ENCODE measurements at regions not wholly inside any gene's neighbourhood (a gene's known extent, or its start where the extent isn't known, plus 50 kb on each side); places are given as distances from the start of the nearest gene placed in this dataset.

DNA sequence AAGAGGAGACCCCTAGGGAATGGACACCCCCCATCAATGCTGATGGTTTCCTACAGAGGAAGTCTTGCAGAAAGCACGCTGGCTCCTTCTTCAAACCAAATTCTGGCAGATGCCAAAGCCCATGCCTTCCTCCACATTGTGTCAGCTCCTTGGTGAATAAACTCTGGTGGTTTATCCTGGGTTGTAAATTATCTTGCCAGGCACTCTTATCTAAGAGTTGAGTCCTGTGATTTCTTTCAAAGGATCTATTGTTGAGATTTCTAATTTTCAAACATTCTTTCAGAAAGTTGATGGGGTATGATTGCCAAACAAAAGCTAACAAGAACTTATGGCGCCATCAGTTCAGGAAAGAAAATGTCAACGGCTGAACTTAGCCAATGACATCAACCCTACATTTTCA lies 160.4 kb downstream of the NSG2 start:
- Histone ChIP-seq H3K27me3 (ENCODE audit: insufficient read depth, poor library complexity, severe bottlenecking) (peaks cover 59% of the 10 kb centered on the region), H3K27ac (ENCODE audit: poor library complexity, severe bottlenecking) (no peak overlapping the region), H3K4me1 (ENCODE audit: insufficient read depth, poor library complexity, severe bottlenecking) (no peaks in the 10 kb centered on the region), H3K4me3 (ENCODE audit: severe bottlenecking) (no peak overlapping the region), H3K9me3 (ENCODE audit: severe bottlenecking) (no peaks in the 10 kb centered on the region), H3K36me3 (ENCODE audit: low read depth) (no peaks in the 10 kb centered on the region)
- ATAC-seq (ENCODE audit: low read depth) (no peak), DNase-seq (ENCODE audit: low spot score) (no peak)
- no peak for TF ChIP-seq CTCF (IDR thresholded peaks at IDR 0.05; ENCODE audit: poor library complexity, severe bottlenecking)

DNA sequence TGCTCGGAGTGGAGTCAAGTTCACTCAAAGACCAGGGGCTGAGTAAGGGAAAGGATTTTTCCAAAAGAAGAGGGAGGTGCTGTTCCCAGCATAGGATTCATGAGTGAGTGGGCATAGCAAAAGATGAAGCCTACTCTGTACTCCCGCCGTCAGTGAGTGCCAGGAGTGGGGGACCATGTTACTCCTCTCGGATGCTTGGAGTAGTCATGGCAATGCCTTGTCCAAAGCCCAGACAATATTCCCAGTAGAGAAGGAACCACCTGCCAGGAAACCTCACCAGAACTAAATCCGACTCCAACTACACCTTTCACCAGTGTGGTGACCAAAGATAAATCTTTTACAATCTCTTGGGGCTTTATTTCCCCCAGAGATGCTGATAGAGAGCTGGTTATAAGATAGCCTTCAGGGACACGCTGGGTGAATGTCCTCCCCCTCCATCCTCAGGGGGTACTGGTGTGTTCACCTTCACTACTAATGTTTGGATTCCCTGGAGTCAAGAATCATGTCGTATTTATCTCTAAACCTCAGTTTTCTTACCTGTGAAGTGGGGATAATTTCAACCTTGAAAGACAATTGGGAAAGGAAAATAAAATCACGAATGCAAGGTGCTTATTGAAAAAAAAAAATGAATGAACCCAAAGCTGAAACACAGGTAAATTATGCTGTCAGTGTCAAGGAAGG lies 165.2 kb downstream of the NSG2 start:
- Histone ChIP-seq H3K36me3 (ENCODE audit: low read depth) (no peaks in the 10 kb centered on the region), H3K27me3 (ENCODE audit: insufficient read depth, poor library complexity, severe bottlenecking) (peaks cover 87% of the 10 kb centered on the region), H3K4me1 (ENCODE audit: insufficient read depth, poor library complexity, severe bottlenecking) (no peaks in the 10 kb centered on the region), H3K4me3 (ENCODE audit: severe bottlenecking) (no peak overlapping the region), H3K9me3 (ENCODE audit: severe bottlenecking) (no peaks in the 10 kb centered on the region), H3K27ac (ENCODE audit: poor library complexity, severe bottlenecking) (no peak overlapping the region)
- ATAC-seq (ENCODE audit: low read depth) (no peak), DNase-seq (ENCODE audit: low spot score) (no peak)
- no peak for TF ChIP-seq CTCF (IDR thresholded peaks at IDR 0.05; ENCODE audit: poor library complexity, severe bottlenecking)

DNA sequence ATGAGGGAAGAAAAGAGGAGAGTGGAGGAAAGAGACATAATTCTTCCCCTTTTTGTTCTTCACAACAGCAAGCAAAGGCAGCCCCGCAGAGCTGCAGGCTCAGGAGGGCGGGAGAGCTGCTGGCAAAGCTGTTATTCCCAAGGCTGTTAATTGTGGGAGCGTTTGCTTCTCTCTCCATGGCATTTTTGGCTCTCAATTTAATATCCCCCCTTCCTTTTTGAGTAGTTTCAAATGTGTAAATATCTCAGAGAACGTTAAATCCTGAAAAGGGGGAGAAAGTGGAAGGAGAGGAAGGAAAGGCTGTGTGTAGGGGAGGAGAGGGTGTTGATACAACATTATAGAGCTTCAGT lies 165.7 kb downstream of the NSG2 start:
- no peak for TF ChIP-seq CTCF (IDR thresholded peaks at IDR 0.05; ENCODE audit: poor library complexity, severe bottlenecking)
- Histone ChIP-seq H3K36me3 (ENCODE audit: low read depth) (no peaks in the 10 kb centered on the region), H3K9me3 (ENCODE audit: severe bottlenecking) (no peaks in the 10 kb centered on the region), H3K4me3 (ENCODE audit: severe bottlenecking) (no peak overlapping the region), H3K27ac (ENCODE audit: poor library complexity, severe bottlenecking) (no peak overlapping the region), H3K27me3 (ENCODE audit: insufficient read depth, poor library complexity, severe bottlenecking) (peaks cover 88% of the 10 kb centered on the region), H3K4me1 (ENCODE audit: insufficient read depth, poor library complexity, severe bottlenecking) (no peaks in the 10 kb centered on the region)
- no peak for ATAC-seq (ENCODE audit: low read depth)
- DNase-seq (ENCODE audit: low spot score) = no peak

DNA sequence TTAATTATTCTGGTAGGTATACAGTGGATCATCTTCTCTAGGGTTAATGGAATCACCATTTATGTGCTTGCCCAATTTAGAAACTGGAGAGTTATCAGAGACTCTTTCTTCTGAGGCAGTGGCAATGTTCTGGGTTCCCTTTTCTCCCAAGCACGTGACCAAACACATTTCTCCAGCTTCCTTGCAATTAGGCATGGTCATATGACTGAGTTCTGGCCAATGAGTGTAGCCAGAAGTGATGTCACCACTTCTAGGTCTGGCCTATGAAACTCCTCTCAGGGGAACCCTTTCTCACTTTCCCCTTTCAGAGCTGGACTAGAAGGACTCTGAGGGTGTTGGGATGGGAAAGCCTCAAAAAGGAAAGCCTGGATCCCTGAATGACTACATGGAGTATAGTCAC lies 172.0 kb downstream of the NSG2 start:
- Histone ChIP-seq H3K36me3 (ENCODE audit: low read depth) (no peaks in the 10 kb centered on the region), H3K27ac (ENCODE audit: poor library complexity, severe bottlenecking) (no peak overlapping the region), H3K4me1 (ENCODE audit: insufficient read depth, poor library complexity, severe bottlenecking) (no peaks in the 10 kb centered on the region), H3K4me3 (ENCODE audit: severe bottlenecking) (no peak overlapping the region), H3K27me3 (ENCODE audit: insufficient read depth, poor library complexity, severe bottlenecking) (peaks cover 45% of the 10 kb centered on the region), H3K9me3 (ENCODE audit: severe bottlenecking) (no peaks in the 10 kb centered on the region)
- DNase-seq (ENCODE audit: low spot score) (no peak), ATAC-seq (ENCODE audit: low read depth) (no peak)
- no peak for TF ChIP-seq CTCF (IDR thresholded peaks at IDR 0.05; ENCODE audit: poor library complexity, severe bottlenecking)

- no peak overlapping the region for H3K4me3 ChIP-seq (ENCODE audit: severe bottlenecking)
Observed at GRCh38 chr5:174218162-174218561, 172.7 kb downstream of the NSG2 start.

More at GRCh38 chr5:174218162-174218561, 172.7 kb downstream of the NSG2 start:
- H3K36me3 ChIP-seq (ENCODE audit: low read depth) = no peaks in the 10 kb centered on the region
- no peaks in the 10 kb centered on the region for H3K4me1 ChIP-seq (ENCODE audit: insufficient read depth, poor library complexity, severe bottlenecking)
- H3K27me3 ChIP-seq (ENCODE audit: insufficient read depth, poor library complexity, severe bottlenecking) = peaks cover 39% of the 10 kb centered on the region
- no peaks in the 10 kb centered on the region for H3K9me3 ChIP-seq (ENCODE audit: severe bottlenecking)
- ATAC-seq (ENCODE audit: low read depth) (no peak), DNase-seq (ENCODE audit: low spot score) (no peak)
- TF ChIP-seq CTCF (IDR thresholded peaks at IDR 0.05; ENCODE audit: poor library complexity, severe bottlenecking) = no peak
- no peak overlapping the region for H3K27ac ChIP-seq (ENCODE audit: poor library complexity, severe bottlenecking)

Data from RWPE2 (cell line).